Body of pancreas (tissue), 4 donors: ENCODE measurements at regions not wholly inside any gene's neighbourhood (a gene's known extent, or its start where the extent isn't known, plus 50 kb on each side); places are given as distances from the start of the nearest gene placed in this dataset.

Experiments
- POLR2A ChIP-seq, 3 donors: fragments of 450-650 bp; IDR thresholded peaks; one replicate each; pipeline ENCODE4 v1.6.1; 2016; ENCODE audit warnings: antibody characterized with exemption in 3 of 3, mild to moderate bottlenecking in 2 of 3
- TF ChIP-seq, protein P1 (sequence below), 7 experiments: fragments of 450-650 bp in 4 of 7; fragments of 200-600 bp in 3 of 7; sonication (generic) in 3 of 7; IDR thresholded peaks; one replicate each; pipeline ENCODE4 v1.5.1; 2016 to 2019; ENCODE audit warnings: antibody characterized with exemption in 7 of 7

DNA sequence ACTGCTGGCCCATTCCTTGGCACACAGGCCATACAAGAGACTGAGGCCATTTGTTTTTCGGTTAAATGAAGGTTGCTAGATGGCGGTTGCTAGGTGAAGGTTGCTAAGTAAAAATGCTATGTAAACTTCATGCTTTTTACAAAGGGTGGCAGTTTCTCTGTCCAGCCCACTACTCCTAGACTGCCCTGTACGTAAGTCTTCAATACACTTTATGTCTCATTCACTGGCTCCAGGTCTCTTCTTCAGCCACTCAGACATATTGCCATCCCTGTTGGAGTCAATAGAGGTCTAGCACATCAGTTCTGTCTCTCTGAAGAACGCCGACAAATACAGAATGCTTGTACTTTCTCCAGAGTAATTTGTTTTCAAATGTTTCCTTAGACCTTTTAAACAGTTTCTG lies 370.9 kb upstream of the RND3 start:
- TF ChIP-seq, protein P1, sequence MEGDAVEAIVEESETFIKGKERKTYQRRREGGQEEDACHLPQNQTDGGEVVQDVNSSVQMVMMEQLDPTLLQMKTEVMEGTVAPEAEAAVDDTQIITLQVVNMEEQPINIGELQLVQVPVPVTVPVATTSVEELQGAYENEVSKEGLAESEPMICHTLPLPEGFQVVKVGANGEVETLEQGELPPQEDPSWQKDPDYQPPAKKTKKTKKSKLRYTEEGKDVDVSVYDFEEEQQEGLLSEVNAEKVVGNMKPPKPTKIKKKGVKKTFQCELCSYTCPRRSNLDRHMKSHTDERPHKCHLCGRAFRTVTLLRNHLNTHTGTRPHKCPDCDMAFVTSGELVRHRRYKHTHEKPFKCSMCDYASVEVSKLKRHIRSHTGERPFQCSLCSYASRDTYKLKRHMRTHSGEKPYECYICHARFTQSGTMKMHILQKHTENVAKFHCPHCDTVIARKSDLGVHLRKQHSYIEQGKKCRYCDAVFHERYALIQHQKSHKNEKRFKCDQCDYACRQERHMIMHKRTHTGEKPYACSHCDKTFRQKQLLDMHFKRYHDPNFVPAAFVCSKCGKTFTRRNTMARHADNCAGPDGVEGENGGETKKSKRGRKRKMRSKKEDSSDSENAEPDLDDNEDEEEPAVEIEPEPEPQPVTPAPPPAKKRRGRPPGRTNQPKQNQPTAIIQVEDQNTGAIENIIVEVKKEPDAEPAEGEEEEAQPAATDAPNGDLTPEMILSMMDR (IDR thresholded peaks at IDR 0.05): no peak
- no peak for TF ChIP-seq POLR2A (IDR thresholded peaks at IDR 0.05)
